ENCODE measurements at regions not wholly inside any gene's neighbourhood (a gene's known extent, or its start where the extent isn't known, plus 50 kb on each side); places are given as distances from the start of the nearest gene placed in this dataset.
"Not testable (repeated sequence)": the region's sequence is repeated elsewhere in the genome, so short reads cannot be mapped to it uniquely, and the experiment has no call there.

DNA sequence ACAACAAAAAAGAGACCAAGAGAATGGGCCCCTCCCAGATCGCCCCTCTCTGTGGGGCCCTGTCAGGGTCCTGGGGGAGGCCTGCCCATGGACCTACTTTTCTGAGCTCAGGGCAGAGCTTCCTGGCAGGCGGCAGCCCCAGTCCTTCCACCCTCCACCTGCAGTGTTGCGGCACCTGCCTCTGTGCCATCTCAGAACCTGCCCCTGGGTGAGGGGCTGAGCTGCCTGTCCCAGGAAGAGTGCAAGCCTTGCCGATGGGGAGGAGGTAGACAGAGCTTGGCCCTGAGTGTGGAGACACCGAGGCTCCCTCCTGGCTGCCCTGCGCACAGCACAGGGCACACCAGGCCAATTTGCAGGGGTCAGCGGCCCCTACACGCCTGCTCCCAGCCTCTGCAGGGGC, 67.5 kb downstream of the UNCX start:
- no peak for DNase-seq (ENCODE audit: low spot score)

DNA sequence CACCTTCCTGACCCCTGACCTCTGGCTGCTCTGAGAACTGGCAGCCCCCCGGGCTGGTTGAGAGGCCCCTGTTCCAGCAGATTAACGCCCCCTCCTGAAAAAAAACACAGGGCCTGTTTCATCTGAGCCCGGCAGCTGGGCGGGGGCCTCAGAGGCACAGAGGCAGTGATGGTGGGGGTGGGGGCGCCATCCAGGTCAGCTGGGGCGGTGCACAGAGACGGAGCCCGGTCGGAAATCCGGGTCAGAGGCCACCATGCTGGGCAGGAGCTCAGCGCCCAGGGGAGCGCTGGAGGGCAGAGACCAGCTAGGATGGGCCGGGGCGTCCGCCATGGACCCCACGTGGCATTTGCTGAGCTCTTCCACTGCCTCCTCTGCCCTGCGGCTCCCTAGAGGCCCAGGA, 68.0 kb downstream of the UNCX start:
- DNase-seq (ENCODE audit: low spot score) = no peak

DNA sequence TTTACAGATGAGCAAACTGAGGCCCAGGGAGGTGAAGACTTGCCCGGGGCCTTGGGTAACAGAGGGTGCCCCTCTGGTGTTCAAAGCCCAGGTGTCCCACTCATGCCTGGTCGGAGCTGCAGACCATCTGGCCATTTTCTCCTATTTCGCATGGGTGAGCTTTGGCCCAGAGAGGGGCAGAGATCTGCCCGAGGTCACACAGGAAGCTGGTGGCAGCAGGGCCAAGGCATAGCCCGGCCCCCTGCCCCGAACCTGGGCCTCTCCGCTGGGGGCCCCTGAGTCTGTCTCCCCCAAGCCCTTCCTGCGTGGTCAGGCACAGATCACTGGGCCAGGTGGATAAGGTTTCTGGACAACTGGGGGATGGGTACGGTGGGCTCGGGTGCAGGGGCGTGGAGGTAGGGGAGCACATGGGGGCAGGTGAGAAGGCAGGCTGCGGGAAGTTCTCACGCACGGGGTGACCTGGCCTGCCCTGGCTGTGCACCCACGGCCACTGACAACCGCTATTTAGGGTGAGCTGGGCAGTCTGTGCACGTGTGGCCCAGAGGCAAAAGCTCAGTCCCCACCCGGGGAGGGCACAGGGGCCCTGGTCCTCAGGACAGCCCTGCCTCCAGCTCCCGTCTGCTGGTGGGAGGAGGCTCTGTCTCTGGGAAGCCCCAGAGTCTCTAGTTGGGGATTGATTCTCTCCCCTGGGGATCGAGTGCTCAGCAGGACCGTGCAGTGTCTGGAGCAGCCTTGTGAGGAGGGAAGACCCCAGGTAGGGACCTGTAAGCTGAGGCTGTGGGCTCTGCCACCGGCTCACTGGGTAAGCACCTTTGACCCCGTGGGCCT, 68.6 kb downstream of the UNCX start:
- DNase-seq (ENCODE audit: low spot score) = no peak

DNA sequence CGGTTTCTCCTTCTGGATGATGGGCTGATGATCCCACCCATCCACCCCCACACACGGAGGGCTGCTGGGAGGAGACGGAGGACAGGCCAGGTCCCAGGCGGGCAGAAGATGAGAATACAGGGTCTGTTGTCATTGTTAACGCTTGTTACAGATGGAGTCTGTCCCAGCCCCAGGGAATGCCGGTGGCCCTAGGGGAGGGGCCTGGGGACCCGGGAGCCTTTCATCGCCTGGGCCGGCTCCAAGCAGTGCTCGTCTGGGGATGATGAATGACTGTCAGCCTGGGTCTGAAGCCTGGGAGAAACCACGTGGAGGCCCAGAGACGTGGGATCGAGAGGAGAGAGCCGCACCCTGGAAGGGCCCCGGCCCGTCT, 69.2 kb downstream of the UNCX start:
- no peak for DNase-seq (ENCODE audit: low spot score)

DNA sequence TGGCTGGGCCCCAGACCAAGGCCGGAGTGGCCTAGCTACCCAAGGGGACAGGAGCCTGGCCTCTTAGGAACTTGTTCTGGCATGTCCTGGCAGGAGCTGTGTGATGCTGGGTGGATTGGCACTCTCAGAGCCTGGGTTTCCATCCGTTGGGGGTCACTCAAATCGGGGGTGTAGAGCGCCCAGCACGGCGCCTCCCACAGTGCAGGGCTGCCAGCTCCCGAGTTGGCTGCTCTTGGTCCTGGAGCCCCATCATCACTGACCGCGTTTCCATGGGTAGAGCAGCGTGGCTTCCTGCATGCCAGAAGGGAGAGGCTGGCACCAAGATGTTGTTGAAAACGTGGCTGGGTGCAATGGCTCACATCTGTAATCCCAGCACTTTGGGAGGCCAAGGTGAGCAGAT, 70.3 kb downstream of the UNCX start:
- no peak for DNase-seq (ENCODE audit: low spot score)

DNA sequence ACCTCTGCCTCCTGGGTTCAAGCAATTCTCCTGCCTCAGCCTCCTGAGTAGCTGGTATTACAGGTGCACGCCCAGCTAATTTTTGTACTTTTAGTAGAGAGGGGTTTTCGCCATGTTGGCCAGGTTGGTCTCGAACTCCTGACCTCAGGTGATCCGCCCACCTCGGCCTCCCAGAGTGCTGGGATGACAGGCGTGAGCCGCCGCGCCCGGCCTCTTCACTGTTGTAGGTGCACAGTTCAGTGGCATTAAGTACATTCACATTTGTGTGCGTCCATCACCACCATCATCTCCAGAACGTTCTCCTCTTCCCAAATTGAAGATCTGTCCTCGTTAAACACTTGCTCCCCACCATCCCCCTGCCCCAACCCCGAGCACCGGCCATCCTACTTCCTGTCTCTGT, 71.3 kb downstream of the UNCX start:
- not testable (repeated sequence) for DNase-seq (ENCODE audit: low spot score)

DNA sequence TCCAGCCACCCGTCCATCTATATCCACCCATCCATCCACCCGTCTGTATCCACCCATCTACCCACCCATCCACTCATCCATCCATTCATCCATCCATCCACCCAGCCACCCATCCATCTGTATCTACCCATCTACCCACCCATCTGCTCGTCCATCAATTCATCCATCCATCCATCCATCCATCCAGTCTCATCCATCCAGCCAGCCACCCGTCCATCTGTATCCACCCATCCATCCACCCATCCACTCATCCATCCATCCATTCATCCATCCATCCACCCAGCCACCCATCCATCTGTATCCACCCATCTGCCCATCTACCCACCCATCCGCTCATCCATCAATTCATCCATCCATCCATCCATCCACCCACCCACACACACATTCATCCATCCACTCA, 73.2 kb downstream of the UNCX start:
- no peak for DNase-seq (ENCODE audit: low spot score)

DNA sequence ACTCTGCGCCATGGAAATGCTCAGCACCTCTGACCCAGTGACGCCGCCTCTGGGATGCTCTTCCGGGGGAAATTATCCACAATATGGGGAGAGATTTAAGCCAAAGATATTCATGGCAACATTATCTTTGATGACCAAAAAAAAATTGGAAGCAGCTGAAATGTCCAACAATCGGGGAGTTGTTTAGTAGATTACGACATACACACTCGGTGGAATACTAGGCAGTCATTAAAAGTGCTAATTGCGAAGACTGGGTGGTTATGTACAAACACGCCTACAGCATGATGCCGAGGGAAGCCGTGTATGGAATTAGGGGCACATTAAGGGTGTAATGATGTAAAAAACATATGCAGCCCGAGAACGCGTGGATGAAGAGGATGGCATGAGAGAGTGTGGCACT, 75.2 kb downstream of the UNCX start:
- DNase-seq (ENCODE audit: low spot score) = no peak

DNA sequence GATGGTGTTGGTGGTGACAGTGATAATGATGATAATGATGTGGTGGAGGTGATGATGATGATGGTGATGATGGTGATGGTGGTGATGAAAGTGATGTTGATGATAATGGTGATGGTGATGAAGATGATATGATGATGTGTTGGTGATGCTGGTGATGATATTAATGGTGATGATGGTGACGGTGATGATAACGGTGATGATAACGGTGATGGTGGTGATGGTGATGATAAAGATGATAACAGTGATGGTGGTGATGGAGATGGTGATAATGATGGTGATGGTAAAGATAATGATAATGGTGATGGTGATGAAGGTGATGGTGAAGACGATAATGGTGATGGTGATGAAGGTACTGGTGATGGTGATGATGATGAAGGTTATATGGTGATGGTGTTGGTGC, 76.6 kb downstream of the UNCX start:
- no peak for DNase-seq (ENCODE audit: low spot score)

DNA sequence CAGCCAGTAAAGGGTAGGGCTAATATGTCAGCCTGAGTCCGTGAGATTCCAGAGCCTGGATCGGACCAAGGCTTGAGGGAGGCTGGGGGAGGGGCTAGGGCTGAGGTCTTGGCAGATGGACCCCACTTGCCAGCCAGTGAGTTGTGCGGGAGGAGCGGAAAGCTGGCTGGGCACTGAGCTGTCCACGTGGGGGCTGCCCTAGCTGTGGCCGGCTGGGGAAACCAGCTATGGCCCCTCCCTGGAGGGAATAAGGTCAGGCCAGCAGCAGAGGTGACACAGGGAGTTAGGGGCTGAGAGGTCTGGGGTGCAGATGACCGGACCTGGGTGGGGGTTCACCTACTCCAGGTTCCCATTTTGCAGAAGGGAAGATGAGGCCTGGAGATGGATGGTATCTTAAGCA, 77.3 kb downstream of the UNCX start:
- DNase-seq (ENCODE audit: low spot score) = no peak

DNA sequence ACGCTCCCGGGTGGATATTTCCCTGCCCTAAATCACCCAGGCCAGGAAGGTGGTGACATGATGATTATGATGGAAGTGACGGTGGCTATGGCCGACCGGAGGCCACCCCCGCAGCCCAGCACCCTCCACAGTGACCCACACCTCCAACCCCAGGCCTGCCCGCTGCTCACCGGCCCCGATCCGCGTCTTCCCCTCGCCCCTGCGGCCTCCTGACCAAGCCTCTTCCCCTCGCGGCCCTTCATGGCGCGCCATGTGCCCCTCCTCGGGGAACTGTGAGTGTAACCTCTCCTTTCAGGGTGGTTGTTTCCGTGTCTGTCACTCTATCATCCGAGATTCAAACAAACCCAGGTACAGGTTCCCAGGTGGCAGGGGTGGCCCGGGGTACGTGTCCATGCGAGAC, 78.3 kb downstream of the UNCX start:
- DNase-seq (ENCODE audit: low spot score) = no peak

DNA sequence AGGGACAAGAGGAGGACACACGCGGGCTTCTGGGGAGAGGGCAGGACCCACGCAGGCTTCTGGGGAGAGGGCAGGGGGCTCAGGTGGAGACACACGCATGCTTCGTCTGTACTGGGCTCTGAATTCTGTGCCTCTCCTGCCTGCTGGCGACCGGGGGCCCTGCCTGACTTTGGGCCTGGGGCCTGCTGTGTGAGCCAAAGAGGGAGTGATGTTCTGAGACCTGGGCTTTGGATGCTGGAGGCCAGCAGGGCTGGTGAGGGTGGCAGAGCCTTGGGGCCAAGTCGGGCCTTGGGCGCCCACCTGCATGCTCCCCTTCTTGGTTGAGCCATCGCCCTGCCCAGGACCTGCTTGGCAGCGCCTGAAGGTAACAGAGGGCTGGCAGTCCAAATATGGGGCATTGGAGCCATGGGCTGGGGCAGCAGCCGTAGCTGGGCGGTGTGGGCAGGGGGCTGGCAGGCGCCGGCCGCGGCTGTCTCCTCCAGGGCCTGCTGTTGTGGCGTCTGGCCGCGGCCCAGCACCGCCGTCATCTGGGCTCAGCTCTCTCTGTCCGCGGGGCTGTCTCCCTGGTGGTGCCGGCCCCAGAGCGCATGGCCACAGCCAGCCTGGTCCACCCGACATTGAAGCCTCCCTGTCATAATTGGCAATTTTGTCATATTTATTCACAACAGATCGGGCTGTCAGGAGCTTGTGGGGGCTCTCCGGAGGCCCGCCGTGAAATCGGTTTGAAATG, 78.9 kb downstream of the UNCX start:
- no peak for DNase-seq (ENCODE audit: low spot score)

DNA sequence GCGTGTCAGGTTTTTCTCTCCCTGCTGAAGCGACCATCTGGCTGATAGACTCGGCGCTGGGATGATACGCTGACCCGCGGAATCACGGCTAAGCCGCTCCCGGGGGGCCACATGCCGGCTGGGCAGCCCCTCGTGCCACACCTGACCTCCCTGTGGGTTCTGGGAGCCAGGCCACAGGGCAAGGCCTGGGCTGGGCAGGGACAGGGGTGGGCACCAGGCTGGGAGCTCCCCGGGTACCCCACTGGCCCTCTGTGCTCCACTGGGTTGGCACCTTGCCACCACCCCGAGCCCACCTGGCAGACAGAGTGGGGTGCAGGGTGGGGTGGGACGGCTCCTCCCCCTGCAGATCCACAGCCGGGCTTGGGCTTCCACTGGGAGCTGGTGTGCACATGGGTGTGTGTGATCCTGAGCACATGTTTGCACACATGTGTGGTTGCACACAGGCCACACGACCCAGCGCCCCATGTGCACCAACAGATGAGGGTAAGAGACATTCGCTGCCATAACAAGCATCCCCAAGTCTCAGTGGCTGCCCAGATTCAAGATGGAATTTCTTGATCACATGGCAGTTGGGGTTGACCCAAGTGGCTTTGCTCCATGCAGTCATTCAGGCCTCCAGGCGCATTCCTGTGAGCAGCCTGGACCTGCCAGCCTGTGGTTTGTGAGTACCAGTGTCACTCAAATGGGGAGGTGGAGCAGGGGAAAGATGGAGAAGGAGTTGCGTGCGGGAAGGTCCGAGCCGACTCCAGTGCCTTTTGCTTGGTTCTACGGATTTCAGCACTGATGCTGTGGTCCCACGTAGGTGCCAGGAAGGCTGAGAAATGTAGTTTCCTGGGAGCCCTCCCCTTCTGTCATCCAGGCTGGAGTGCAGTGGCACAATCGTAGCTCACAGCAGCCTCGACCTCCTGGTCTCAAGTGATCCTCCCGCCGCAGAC, 79.7 kb downstream of the UNCX start:
- DNase-seq (ENCODE audit: low spot score) = no peak

DNA sequence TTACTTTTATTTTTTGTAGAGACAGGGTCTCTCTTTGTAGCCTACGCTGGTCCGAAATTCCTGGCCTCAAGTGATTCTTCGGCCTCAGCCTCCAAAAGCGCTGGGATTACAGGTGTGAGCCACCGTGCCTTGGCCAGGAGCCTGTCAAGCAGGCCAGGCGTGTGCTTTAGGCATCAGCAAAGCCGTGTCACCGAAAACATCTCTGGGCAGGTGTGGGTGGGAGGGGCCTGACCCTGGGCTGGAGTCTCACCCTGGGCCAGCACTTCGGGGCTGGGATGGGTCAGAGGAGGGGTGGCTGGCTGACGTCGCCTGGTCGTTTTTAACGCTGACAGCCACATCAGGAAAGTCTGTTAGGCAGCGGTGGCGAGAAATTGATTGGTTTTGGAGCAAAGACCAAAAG, 80.9 kb downstream of the UNCX start:
- no peak for DNase-seq (ENCODE audit: low spot score)

DNA sequence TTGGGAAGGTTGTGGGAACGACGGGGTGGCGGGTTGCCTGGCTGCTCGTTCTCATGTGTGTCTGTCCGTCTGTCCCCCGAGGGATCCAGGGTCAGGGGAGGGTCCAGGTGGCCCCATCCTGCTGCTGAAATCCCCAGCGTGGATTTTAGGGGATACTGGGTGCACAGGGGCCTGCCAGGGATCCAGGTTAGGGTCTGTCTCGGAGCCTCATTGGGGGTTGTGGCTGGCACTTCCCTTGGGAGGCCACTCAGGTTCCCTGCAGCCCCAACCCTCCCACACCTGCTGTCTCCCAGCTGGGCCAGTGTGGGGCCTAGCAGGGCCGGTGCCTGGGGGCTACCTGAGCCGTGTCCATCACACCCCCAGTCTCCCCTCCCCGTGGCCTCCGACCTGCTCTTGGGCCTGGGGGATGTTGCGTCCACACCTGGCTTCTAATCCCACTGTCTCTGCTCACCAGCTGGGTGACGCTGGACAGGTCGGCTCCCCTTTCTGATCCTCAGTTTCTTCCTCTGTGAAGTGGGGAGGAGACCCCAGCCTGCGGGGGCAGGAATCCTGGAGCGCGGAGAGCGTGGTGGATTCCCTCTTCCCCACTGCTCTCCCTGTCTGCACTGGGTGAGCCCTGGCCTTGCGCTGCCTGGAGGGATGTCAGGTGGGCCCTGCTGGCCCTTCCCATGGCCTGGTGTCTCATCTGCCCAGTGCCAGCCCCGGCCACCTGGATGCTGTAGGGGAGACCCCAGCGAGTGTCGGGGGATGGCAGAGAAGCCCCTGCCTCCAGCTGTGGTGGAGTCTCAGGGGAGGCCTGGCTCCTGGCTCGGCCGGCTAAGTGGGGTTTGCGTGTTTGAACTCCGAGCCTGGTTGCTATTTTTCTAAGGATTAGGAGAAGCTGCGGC, 81.6 kb downstream of the UNCX start:
- DNase-seq (ENCODE audit: low spot score) = no peak

DNA sequence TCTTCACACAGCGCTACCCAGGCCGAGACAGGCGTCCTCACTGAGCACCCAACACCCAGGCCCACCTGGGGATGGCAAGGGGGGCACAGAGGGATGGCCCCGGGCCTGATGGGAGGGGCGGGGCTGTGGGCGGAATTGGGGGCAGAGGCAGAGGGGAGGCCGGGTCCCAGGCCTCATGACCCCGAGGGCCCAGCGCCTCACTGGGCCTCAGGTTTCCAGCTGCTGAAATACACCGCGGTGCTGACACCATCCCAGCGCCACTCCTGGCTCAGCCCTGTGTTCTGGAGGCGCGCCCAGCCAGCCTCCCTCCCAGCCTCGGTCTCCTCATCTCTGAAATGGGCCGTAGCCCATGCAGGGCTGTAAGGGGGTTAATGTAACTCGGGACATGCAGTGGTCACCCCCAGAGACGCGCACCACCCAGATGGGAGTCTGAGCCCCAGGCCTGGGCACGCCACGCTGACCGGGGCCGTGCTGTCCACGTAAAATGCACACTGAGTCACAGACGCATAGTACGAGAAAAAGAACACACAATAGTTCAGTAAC, 82.3 kb downstream of the UNCX start:
- DNase-seq (ENCODE audit: low spot score) = no peak

DNA sequence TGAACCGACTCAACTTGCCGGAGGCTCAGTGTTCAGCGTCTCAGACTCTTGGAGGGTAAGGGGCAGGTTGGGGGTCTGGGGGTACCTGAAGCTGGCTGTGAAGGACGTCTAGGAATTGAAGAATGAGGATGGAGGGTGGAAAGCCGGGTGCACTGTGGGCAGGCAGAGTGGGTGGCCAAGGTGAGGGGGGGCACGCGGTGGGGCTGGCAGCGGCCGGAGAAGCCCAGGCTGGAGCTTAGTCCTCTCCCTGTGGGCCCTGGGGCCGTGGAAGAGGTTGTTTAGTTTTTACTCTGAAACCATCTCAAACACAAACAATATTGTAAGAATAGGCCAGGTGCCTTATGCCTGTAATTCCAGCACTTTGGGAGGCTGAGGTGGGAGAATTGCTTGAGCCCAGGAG, 83.4 kb downstream of the UNCX start:
- DNase-seq (ENCODE audit: low spot score) = no peak

DNA sequence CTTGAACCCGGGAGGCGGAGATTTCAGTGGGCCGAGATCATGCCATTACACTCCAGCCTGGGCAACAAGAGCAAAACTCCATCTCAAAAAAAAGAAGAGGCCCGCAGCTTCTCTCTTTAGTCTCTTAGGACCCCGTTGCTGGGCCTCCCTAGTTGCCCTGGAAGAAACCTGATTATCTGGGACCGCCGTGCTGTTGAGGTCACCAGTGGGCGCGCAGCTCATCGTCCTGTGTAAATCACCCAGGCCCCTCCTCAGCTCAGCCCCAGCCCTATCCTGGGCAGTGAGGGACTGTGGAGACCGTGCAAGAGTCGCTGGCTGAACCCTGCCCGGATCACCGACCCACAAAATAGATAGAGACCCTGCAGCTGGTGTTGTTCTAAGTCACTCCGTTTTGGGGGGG, 85.0 kb downstream of the UNCX start:
- DNase-seq (ENCODE audit: low spot score) = no peak

DNA sequence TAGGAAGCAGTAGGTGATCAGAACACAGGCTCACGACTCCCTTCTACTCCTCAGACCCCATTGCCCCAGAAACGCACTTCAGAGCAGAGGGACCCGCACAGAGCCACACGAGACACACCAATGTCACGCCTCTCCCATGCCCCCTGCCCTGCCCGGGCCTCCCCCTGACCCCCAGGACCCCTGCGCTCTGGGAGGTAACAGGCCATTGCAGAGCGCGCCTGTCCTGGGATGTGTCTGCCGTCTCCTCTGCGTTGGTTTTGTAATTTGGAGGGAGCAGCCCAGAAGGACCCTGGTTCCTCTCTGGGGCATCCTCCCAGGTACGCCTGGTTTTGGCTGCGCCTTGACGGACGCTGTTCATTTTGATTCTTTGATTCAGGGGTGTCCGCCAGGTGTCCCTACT, 85.4 kb downstream of the UNCX start:
- DNase-seq (ENCODE audit: low spot score) = no peak

DNA sequence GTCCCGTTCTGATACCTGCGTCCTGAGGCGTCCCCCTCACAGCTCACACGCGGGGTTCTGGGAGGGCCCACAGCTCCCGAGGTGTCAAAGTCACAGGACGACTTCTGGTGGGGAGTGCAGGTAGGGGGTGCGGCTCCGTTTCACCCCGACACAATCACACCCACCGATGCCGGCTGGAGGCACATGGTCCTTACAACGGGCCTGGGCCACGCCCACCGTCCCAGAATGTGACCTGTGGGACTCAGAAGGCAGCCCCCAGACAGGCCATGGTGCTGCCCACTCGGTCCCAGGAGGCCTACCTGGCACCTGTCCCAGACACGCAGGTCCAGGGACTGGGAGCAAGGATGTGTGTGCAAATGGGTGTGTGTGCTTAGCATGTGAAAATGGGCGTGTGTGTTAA, 86.0 kb downstream of the UNCX start:
- DNase-seq (ENCODE audit: low spot score) = no peak

DNA sequence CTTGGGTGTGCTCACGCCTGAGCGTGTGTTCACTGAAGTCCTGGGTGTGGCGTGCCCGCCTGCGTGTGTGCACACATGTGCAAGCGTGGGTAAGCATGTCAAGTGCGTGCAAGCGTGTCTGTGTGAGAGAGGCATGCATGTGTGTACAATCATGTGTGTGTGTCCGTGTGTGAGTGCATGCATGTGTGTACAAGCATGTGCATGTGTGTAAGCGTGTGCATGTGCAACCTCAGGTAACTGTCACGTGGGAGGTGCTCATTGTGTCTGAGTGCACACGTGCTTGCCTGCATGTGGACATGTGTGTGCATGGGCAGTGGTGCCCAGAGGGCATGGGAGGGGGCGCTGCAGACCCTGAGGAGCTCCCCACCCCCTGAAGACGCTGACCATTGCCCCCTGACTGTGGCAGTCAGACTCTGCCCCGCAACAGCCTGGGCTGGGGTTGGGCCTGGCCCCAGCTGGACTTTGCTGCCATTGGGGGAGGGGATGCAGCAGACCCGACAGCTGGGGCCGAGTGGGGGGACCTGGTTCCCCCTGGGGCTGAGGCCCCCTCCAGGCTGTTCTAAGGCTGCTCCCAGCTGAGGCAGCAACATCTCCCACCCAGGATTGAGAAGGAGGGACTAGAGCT, 88.1 kb downstream of the UNCX start:
- DNase-seq (ENCODE audit: low spot score) = no peak
